Cardiac fibroblast (primary cell): ENCODE measurements at regions not wholly inside any gene's neighbourhood (a gene's known extent, or its start where the extent isn't known, plus 50 kb on each side); places are given as distances from the start of the nearest gene placed in this dataset.

Experiments used
- DNase-seq, 2 donors: peaks; one replicate each; pipeline versions ENCODE4 v3.0.0 to v3.0.0-alpha.2; 2010; ENCODE audit warnings: low read depth in 2 of 2
- H3K4me3 ChIP-seq, 2 donors: replicated peaks in 1 of 2; 1 replicate in 1 of 2; 2 replicates in 1 of 2; pipeline ENCODE4 v1.5.1; 2011; ENCODE audit warnings: low read depth in 2 of 2, low read length in 2 of 2, mild to moderate bottlenecking in 2 of 2, moderate library complexity in 1 of 2
- TF ChIP-seq, protein P1 (sequence below): IDR thresholded peaks from one replicate; pipeline ENCODE4 v1.5.1; 2011; ENCODE audit warnings: low read depth, mild to moderate bottlenecking, low read length, inconsistent platforms

- no peak overlapping the region for H3K4me3 ChIP-seq
- TF ChIP-seq, protein P1, sequence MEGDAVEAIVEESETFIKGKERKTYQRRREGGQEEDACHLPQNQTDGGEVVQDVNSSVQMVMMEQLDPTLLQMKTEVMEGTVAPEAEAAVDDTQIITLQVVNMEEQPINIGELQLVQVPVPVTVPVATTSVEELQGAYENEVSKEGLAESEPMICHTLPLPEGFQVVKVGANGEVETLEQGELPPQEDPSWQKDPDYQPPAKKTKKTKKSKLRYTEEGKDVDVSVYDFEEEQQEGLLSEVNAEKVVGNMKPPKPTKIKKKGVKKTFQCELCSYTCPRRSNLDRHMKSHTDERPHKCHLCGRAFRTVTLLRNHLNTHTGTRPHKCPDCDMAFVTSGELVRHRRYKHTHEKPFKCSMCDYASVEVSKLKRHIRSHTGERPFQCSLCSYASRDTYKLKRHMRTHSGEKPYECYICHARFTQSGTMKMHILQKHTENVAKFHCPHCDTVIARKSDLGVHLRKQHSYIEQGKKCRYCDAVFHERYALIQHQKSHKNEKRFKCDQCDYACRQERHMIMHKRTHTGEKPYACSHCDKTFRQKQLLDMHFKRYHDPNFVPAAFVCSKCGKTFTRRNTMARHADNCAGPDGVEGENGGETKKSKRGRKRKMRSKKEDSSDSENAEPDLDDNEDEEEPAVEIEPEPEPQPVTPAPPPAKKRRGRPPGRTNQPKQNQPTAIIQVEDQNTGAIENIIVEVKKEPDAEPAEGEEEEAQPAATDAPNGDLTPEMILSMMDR: no peak
- DNase-seq: peak; percentile 91 to 95
Measured at GRCh38 chr18:11500153-11501122, 109.0 kb upstream of the SLC35G4 start.

DNA sequence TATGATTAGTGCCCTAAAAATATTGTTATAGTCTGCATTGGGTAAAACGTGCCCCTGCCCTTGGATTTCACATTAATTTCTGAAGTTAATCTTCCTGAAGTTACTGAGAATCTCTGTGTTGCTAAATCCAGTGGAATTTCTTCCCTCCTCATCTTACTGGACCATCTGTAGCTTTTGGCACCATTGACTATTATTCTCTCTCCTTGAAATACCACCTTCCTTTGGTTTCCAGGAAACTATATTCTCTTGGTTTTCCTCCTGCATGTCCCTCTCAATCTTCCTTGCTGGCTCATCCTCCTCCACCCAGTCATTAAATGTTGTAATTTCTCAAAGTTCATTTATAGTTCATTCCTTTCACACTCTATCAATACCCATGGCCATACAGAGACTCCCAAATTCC is 110.6 kb upstream of the SLC35G4 start:
- DNase-seq: no peak
- TF ChIP-seq, protein P1: no peak
- no peak overlapping the region for H3K4me3 ChIP-seq

- TF ChIP-seq, protein P1: no peak
- peak; percentile 20 to 65 for DNase-seq
- H3K4me3 ChIP-seq: no peak overlapping the region
Measured at GRCh38 chr18:11497585-11497984, 111.8 kb upstream of the SLC35G4 start.

DNA sequence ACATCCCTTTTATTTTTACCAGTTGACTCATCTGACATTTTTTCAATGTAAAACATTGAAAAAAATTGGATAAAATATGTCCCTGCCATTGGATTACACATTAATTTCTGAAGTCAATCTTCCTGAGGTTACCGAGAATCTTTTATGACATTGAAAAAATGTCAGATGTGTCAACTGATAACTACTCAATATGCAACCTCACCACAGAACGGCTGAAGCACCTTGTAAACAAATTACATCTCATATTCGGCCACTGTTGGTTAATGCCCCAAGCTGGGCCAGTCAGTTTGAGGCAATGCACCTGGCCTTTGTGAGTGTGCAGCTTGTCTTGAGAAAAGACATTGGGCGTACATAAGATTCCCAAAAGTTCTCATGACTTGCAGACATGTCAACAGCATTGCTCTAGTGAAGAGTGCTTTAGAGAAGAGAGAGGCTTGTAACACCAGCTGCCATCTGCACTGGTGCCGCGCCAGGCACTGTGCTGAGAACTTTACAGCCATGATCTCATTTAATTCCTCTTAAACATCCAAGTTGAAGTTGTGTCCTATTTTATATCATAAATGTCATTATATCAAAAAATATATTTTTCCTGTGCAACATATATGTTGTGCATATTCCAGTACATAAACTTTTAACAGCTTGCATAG is 112.7 kb upstream of the SLC35G4 start:
- DNase-seq: no peak
- TF ChIP-seq, protein P1: no peak
- H3K4me3 ChIP-seq: no peak overlapping the region

DNA sequence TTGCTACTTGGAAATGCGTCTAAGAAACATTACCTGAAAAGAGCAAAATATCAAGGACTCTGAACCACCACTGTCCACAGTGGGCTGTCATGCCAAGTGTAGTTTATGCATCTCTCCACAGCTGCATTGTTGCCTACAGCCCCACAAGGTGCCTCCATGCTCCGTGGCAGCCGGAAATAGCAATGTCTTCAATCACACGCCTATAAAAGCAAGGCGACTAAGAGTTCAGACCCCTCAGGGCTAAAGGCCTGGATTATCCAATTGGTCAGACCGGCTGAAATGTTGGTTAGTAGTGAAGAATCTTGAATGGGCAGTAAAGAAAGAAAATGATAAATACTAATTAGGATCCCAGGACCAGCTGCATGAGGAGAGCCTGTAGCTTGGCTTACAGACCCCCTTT is 114.0 kb upstream of the SLC35G4 start:
- no peak overlapping the region for H3K4me3 ChIP-seq
- no peak for DNase-seq
- TF ChIP-seq, protein P1: no peak

GRCh38 chr18:11494107-11494506 is 115.3 kb upstream of the SLC35G4 start:
- no peak overlapping the region for H3K4me3 ChIP-seq

More at GRCh38 chr18:11494107-11494506, 115.3 kb upstream of the SLC35G4 start:
- peak; percentile 28 to 53 for DNase-seq
- TF ChIP-seq, protein P1: no peak
